Endodermal cell (in vitro differentiated cells): ENCODE measurements at regions not wholly inside any gene's neighbourhood (a gene's known extent, or its start where the extent isn't known, plus 50 kb on each side); places are given as distances from the start of the nearest gene placed in this dataset.

Experiments used
- DNase-seq: peaks from one replicate; pipeline ENCODE4 v3.0.0-alpha.2; 2017
- H3K27ac ChIP-seq: 2 replicates; pipeline ENCODE4 v1.5.1; 2013; ENCODE audit warnings: mild to moderate bottlenecking, low read depth, low read length, moderate library complexity
- H3K27me3 ChIP-seq: 2 replicates; pipeline ENCODE4 v1.6.1; 2013; ENCODE audit warnings: mild to moderate bottlenecking, low read length, moderate library complexity; ENCODE audit not compliant: insufficient read depth, control insufficient read depth, poor library complexity, severe bottlenecking
- H3K36me3 ChIP-seq: 2 replicates; pipeline ENCODE4 v1.7.0; 2013; ENCODE audit warnings: mild to moderate bottlenecking, low read length, moderate library complexity; ENCODE audit not compliant: control insufficient read depth, insufficient read depth
- H3K4me1 ChIP-seq: one replicate; pipeline ENCODE4 v1.7.0; 2013; ENCODE audit warnings: low read length; ENCODE audit not compliant: control insufficient read depth, insufficient read depth
- H3K4me3 ChIP-seq: 2 replicates; pipeline ENCODE4 v1.5.1; 2013; ENCODE audit warnings: mild to moderate bottlenecking, low read length, moderate library complexity
- H3K9ac ChIP-seq: 2 replicates; pipeline ENCODE4 v1.6.1; 2013; ENCODE audit warnings: mild to moderate bottlenecking, low read length, moderate library complexity; ENCODE audit not compliant: poor library complexity, severe bottlenecking; ENCODE audit errors: extremely low read depth
- H3K9me3 ChIP-seq: 2 replicates; pipeline ENCODE4 v1.6.1; 2013; ENCODE audit warnings: mild to moderate bottlenecking, low read length, moderate library complexity; ENCODE audit not compliant: control insufficient read depth
- H3K27ac Mint-ChIP-seq: 2 replicates; pipeline ENCODE4 v1.8.0; 2020; ENCODE audit warnings: mixed read lengths
- H3K27me3 Mint-ChIP-seq: 2 replicates; pipeline ENCODE4 v1.8.0; 2021; ENCODE audit warnings: mild to moderate bottlenecking, mixed read lengths; ENCODE audit not compliant: insufficient read depth
- H3K36me3 Mint-ChIP-seq: 2 replicates; pipeline ENCODE4 v1.8.0; 2020; ENCODE audit warnings: low read depth, mixed read lengths
- H3K4me1 Mint-ChIP-seq: 2 replicates; pipeline ENCODE4 v1.8.0; 2020; ENCODE audit warnings: mixed read lengths
- H3K4me3 Mint-ChIP-seq: 2 replicates; pipeline ENCODE4 v1.8.0; 2020; ENCODE audit warnings: mild to moderate bottlenecking, moderate library complexity, mixed read lengths
- H3K9me3 Mint-ChIP-seq: 2 replicates; pipeline ENCODE4 v1.8.0; 2020; ENCODE audit warnings: mild to moderate bottlenecking, mixed read lengths
- CTCF ChIP-seq: fragments of 200-600 bp; sonication (generic); conservative IDR thresholded peaks from 2 replicates; pipeline ENCODE4 v1.5.0; 2021; ENCODE audit warnings: antibody characterized with exemption, mild to moderate bottlenecking
- WGBS, 2 experiments: methylation state at CpG; one replicate each; pipeline versions ENCODE4 v1.1.5 to v1.1.7; 2013; ENCODE audit warnings: missing lambda C conversion rate in 2 of 2, mixed read lengths in 1 of 2; ENCODE audit not compliant: insufficient coverage in 1 of 2, insufficient read length in 1 of 2; 5-methylcytosine and 5-hydroxymethylcytosine counted together

- 94 to 95% methylated on average over 2 to 6 of the region's 6 CpGs for WGBS, 2 experiments
- no peak for TF ChIP-seq CTCF
- no peak for DNase-seq
- no peaks in the 10 kb centered on the region for H3K27me3 Mint-ChIP-seq
- no peak overlapping the region for H3K27ac ChIP-seq
- H3K4me3 ChIP-seq, result no peak overlapping the region
- peaks cover 9% of the 10 kb centered on the region for H3K4me1 Mint-ChIP-seq
- H3K36me3 ChIP-seq, result no peaks in the 10 kb centered on the region
- H3K9ac ChIP-seq, result no peak overlapping the region
- H3K9me3 Mint-ChIP-seq, result no peaks in the 10 kb centered on the region
- H3K4me3 Mint-ChIP-seq, result no peak overlapping the region
- no peaks in the 10 kb centered on the region for H3K4me1 ChIP-seq
- no peaks in the 10 kb centered on the region for H3K36me3 Mint-ChIP-seq
- no peaks in the 10 kb centered on the region for H3K27me3 ChIP-seq
- no peak overlapping the region for H3K27ac Mint-ChIP-seq
- H3K9me3 ChIP-seq, result no peaks in the 10 kb centered on the region
Measured at GRCh38 chr3:27797773-27798172, 75.7 kb upstream of the EOMES start.

GRCh38 chr3:27800261-27800660, 78.1 kb upstream of the EOMES start:
- H3K4me1 ChIP-seq, result no peaks in the 10 kb centered on the region
- no peak overlapping the region for H3K27ac ChIP-seq
- Mint-ChIP-seq H3K27ac (no peak overlapping the region), H3K27me3 (no peaks in the 10 kb centered on the region), H3K4me1 (peaks cover 9% of the 10 kb centered on the region), H3K36me3 (no peaks in the 10 kb centered on the region), H3K4me3 (no peak overlapping the region), H3K9me3 (no peaks in the 10 kb centered on the region)
- H3K36me3 ChIP-seq, result no peaks in the 10 kb centered on the region
- H3K9me3 ChIP-seq, result no peaks in the 10 kb centered on the region
- TF ChIP-seq CTCF, result no peak
- H3K27me3 ChIP-seq, result no peaks in the 10 kb centered on the region
- H3K9ac ChIP-seq, result no peak overlapping the region
- no peak for DNase-seq
- WGBS, 2 experiments, result 88 to 100% methylated on average over 3 of the region's 3 CpGs
- H3K4me3 ChIP-seq, result no peak overlapping the region

- Histone ChIP-seq H3K27me3 (no peaks in the 10 kb centered on the region), H3K4me1 (no peaks in the 10 kb centered on the region), H3K27ac (no peak overlapping the region), H3K36me3 (no peaks in the 10 kb centered on the region), H3K9ac (no peak overlapping the region), H3K9me3 (no peaks in the 10 kb centered on the region), H3K4me3 (no peak overlapping the region)
- DNase-seq, result no peak
- H3K4me1 Mint-ChIP-seq, result peaks cover 14% of the 10 kb centered on the region
- no peak for TF ChIP-seq CTCF
- no peaks in the 10 kb centered on the region for H3K27me3 Mint-ChIP-seq
- H3K4me3 Mint-ChIP-seq, result no peak overlapping the region
- H3K27ac Mint-ChIP-seq, result no peak overlapping the region
- WGBS, 2 experiments, result 96% methylated on average over 2 of the region's 2 CpGs; no CpG with 5 or more reads in 1 of the 2 experiments
- H3K36me3 Mint-ChIP-seq, result no peaks in the 10 kb centered on the region
- H3K9me3 Mint-ChIP-seq, result no peaks in the 10 kb centered on the region
Measured at GRCh38 chr3:27802425-27802824, 80.3 kb upstream of the EOMES start.
